Stimulated activated CD8-positive, alpha-beta memory T cell treated with anti-CD3 and anti-CD28 coated beads, Interleukin-7, amount 100 ng/mL, for 48 hours (primary cell): ENCODE measurements at regions not wholly inside any gene's neighbourhood (a gene's known extent, or its start where the extent isn't known, plus 50 kb on each side); places are given as distances from the start of the nearest gene placed in this dataset.
"Not testable (repeated sequence)": the region's sequence is repeated elsewhere in the genome, so short reads cannot be mapped to it uniquely, and the experiment has no call there.

Source experiments
- DNase-seq, 2 donors: peaks; one replicate each; pipeline ENCODE4 v3.0.0-alpha.2; 2020; ENCODE audit warnings: low read depth in 1 of 2; ENCODE audit errors: extremely low read depth in 1 of 2

- DNase-seq: no peak
Observed at GRCh38 chr15:38930851-38931572, 366.4 kb upstream of the RASGRP1 start.

DNA sequence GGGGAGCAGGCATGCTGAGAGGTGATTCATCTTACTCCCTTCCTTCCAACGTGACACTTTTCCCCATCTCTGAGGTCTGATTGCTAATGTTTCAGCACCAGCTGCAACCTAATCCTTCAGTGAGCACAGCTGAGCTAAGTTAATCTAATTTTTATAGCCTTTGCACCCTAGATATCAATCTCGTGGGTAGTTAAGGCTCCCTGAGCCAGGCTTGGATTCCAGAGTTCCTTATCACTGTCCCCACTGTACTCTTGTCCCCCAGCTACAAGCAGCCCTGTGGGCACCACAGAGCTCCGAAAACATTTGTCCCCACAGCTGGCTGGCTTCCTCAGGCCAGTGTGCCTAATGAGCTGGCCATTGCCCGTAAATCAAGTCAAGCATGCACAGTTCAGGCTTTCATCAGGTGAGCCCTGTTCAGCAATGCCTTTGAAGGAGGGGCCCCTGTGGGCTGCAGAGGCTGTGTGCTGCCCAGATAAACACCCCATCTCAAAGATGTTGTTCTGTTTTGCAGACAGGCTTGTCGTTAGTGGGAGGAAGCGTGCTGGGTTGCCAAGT is 376.9 kb upstream of the RASGRP1 start:
- DNase-seq: no peak

DNA sequence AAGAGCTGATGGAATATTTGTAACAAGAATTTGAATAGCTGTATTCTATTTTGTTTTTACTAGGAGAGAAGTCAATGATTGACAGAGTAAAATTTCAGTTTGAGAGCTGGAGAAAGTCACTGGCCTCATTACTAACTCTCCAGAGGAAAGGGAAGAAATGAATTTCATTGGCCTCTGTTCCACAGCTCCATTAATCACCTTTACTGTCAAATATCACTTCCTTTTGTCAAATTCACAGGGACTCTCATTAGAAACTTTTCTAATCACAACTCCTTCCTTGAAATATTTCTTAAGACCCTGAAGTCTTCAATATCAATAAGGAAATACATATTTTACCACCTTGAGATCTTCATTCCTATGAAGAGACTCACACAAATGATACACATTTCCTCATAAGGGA is 379.9 kb upstream of the RASGRP1 start:
- no peak for DNase-seq

DNA sequence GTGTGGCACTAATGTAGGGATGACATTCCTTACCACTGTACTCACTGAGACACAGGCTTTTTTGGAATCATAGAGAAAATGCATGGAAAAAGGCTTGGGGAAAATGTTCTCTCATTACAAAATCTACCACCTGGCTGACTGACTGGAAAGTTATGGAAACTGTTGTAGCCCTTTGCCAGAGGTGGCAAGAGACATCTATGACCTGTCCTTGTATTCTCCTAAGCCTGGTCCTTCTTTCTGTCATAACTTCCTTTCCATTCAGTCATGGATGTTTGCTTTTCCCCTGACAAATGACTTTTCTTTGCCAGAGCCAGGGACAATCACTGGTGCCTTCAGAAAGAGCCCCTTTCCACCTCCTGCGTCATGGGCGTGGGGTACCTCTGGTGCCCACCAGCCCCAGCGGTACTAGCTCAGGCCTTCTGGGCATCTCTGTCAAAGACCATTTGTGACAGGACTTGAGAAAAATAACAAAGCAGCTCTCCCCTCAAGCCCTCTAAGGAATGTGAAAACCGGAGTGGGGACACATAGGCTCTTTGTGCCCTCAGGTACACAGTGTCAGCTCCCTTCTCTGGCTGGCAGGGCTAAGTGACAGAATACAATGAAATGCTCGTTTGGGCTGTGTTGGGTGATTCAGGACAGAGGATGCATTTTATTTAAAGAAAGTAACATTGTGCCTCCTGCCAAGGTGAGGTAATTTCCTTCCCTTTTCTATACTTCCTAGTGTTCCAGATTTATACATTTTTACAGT is 381.1 kb upstream of the RASGRP1 start:
- no peak for DNase-seq

GRCh38 chr15:38954090-38954489 is 389.5 kb upstream of the RASGRP1 start:
- DNase-seq: no peak

DNA sequence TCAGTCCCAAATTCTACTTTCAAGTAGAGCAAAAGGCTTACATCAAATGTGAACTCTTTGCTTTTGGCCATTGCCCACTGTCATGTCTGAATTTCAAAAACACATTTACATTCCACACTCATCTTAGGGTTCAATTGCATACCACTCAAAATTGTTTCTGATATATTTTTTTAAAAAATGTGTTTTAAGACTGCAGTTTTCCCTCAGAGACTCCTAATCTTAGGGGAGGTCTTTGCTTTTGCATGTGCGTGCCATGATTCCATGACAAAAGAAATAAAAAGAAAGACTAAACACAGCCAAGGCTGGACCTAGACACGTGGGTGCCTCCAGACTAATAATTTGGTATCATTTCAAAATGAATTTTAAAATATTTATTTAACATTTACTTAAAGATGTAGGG is 396.8 kb upstream of the RASGRP1 start:
- no peak for DNase-seq

GRCh38 chr15:38961931-38962330 is 397.3 kb upstream of the RASGRP1 start:
- no peak for DNase-seq

GRCh38 chr15:38972831-38973230 is 408.2 kb upstream of the RASGRP1 start:
- DNase-seq: no peak

DNA sequence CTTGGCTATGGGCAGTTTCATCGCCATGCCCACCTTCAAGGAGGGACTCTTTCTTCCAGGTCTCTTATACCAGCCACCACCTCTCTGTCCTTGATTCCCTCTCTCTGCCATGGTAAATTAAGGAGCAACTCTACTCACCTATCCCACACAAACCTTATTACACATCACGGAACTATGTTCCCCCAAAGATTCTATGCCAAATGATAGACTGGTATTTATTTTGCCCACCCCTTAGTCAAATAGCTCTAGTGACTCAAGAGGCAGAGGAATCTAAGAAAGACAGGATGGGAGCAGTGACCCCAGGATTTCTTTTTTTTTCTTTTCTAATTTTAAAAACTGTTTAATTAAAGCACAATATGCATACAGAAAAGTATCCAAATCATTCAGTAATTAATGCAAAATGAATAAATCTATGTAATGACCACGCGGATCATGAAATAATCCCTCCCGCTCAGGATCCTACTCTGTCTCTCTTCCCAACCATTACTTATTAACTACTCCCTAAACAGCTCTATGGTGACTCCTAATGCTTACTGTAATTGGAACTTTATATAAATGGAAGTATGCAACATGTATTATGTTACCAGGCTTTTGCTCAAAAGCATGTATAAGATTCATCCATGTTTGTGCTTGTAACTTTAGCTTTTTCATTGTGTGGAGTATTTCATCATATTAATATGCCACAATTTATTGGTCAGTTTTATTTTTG is 410.8 kb upstream of the RASGRP1 start:
- no peak for DNase-seq

DNA sequence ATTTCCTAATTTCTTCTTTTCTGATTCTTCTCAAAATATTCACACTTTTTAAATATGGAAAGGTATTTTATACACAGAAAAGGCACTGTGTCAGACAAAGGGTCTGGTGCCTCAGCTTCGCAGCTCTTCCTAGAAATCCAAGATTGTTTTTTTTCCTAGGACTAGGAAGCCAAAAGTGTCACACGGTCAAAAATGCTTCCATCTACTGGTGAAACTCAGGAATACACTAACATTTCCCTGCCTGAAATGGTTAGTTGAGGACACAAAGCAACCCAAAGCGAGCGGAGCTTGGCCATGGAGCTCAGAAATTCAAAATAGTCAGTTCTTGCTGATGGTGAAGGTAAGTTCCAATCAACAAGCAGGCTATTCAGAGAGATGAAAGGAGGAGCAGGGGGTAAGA is 426.5 kb upstream of the RASGRP1 start:
- no peak for DNase-seq

- no peak for DNase-seq
Observed at GRCh38 chr15:38991701-38992100, 427.1 kb upstream of the RASGRP1 start.

DNA sequence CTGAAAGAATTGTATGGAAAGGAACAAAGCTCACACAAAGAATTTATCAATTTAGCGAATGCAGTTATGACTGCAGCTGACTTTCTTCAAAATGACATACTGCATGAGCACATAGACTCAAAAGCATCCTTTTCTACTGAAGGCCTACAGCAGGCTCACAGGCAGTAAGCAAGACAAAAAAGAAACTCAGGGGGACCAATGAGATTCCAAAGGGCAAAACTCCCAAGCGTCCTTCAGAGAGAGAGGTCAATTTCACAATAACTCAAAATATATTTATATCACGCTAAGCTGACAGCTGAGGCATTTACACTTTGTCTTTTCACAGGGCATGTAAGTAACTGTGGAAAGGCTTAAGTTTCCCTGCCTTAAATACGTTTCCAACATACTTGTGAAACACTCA is 427.9 kb upstream of the RASGRP1 start:
- DNase-seq: no peak

DNA sequence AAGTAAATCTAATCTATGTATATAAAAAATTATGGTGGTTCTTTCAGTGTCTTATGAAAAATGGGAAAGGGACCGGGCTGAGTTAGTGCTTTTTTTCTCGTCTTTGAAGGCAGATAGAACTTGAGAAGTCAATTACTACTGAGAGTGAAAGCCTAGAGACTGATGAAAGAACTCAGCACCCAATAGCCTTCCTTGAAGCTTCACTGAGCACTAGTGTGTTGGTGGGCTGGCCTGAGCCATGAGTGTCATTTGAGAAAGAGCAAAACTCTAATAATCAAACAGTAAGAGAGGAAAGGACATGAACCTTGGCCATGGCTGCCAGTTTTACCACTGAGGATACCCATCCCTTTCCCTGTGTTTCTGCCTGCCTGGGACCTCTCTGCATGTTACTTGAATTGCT is 428.3 kb upstream of the RASGRP1 start:
- DNase-seq: no peak

DNA sequence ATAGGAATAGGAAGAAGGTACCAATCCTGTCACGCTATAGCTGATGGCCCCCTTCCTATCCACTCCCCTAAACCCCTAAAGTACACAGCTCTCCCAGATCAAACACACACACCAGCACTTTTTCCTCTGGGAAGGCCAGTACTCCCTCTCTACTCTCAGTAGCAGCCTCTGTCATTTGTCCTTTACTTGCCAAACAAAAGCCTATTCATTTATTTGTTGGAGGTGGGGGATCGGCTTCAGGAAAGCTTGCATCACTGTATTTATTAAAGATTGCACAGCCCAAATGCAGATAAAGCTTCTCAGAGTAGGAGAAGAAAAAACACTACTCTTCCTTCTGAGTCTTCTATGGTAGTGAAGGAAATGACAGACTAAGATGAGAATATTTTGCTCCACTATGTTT is 429.7 kb upstream of the RASGRP1 start:
- no peak for DNase-seq

DNA sequence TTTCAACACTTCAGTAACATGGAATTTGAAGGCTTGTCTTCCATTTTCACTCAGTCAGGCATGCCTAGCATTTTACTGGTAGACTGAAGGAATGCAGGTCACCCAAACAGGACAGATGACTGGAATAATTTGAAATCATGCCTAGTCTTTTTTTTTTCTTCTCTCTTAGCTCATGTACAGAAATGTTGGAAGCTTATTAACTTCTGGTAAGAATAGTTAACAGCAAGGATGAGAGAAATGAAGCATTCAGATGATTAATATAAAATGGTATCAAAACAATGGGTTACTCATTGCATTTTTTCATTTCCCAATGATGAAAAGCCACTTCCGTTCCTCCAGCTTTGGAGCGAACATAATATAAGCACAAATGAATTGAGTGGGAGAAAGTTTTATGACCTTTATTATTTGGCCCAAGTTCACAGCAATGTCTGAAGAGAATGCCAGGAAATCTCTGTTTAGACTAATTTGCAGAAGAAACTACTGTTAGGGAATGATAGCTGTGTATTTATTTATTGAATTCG is 431.6 kb upstream of the RASGRP1 start:
- DNase-seq: no peak

- no peak for DNase-seq
Observed at GRCh38 chr15:38997841-38998240, 433.2 kb upstream of the RASGRP1 start.

- no peak for DNase-seq
Observed at GRCh38 chr15:39000008-39000734, 435.6 kb upstream of the RASGRP1 start.

- DNase-seq: no peak
Observed at GRCh38 chr15:39009740-39010139, 445.1 kb upstream of the RASGRP1 start.

DNA sequence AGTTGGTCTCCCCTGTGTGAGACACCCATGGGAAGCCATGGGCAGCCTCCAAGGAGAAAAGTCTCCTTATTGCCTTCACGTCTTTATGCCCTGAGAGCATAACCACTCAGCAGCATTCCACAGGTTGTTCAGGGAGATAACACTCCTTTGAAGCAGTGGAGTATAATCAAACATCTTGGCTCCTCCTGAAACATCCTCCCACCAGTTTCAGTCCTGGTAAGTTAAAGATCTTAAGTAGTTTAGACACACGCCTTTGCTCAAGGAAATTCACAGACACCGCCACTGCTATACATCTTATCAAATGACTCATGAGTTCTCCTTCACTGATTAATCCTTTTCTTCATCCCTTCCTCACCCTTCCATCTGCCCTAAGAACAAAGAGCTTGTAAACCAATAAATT is 446.5 kb upstream of the RASGRP1 start:
- not testable (repeated sequence) for DNase-seq

DNA sequence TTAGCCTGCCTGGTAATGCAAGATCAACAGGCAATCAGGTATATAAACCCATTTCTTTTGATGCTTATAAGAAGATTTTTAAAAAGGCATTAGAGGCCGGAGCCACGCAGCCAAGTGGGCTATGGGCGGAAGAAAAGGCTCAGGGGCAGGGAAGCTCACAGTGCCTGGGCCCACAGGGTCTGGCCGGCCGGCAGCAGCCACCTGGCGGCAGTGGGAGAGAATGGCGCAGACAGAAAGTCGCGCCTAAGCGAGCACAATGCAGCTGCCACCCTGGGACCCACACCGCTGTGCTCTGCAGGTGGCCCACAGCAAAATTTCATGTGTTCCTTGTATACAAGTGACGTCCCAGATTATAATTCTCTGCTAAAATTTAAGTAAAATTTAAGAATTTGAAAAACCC is 448.6 kb upstream of the RASGRP1 start:
- no peak for DNase-seq

- DNase-seq: no peak
Observed at GRCh38 chr15:39014682-39015081, 450.1 kb upstream of the RASGRP1 start.
